ENCODE measurements at regions not wholly inside any gene's neighbourhood (a gene's known extent, or its start where the extent isn't known, plus 50 kb on each side); places are given as distances from the start of the nearest gene placed in this dataset.

DNA sequence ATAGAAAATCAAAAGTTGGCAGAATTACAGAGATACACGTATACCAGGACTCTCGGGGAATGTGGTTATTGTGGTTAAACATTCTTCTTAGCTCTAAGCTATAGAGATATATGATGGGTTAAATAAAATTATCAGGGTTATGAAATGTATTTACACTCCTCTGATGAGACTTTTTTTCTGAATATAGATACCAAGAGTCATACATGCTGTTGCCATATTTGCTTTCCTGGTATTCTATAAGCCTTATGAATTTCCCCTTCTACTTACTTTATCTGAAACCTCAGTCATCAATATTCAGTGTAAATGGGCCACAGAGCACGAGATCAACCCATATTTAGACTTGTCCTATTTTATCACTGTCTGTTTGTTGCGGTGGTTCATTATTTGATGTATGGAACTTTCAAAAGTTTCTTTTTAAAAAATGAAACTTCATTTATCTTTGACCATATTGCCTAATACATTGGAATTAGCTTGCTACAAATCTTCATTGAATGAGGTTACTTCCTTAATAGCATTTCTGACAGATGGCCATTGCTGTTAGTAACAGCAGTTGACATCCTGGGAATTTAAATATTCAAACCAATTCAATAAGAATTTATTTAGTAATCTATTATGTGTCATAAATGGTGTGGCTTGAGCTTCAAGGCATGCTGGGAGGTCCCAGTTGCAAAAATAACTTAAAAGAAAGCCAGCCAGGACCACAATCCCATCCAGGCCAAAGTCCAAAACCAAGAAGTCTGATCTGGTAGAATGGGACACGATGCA is 393.5 kb downstream of the PCNX1 start:
- Histone ChIP-seq H3K36me3 (ENCODE audit: insufficient read depth, low read length) (no peaks in the 10 kb centered on the region), H3K27me3 (ENCODE audit: insufficient read depth, low read length) (no peaks in the 10 kb centered on the region), H4K20me1 (ENCODE audit: insufficient read depth, low read length) (no peaks in the 10 kb centered on the region), H3K9me3 (ENCODE audit: insufficient read depth, low read depth, low read length) (peaks cover 7% of the 10 kb centered on the region), H2AFZ (ENCODE audit: low read depth, low read length) (no peak overlapping the region), H3K4me3 (ENCODE audit: insufficient read depth, low read depth, low read length) (no peak overlapping the region), H3K4me2 (ENCODE audit: low read length) (no peak overlapping the region), H3K9ac (ENCODE audit: low read length) (no peak overlapping the region), H3K4me1 (ENCODE audit: insufficient read depth, low read length) (no peaks in the 10 kb centered on the region), H3K27ac (ENCODE audit: low read depth, low read length) (no peak overlapping the region), H3K79me2 (ENCODE audit: insufficient read depth, low read length) (no peaks in the 10 kb centered on the region)
- Mint-ChIP-seq H3K36me3 (ENCODE audit: low read depth, unreplicated experiment) (peaks cover 5% of the 10 kb centered on the region), H3K4me3 (ENCODE audit: unreplicated experiment) (no peak overlapping the region), H3K27ac (ENCODE audit: unreplicated experiment) (no peak overlapping the region), H3K4me1 (ENCODE audit: low read depth, unreplicated experiment) (no peaks in the 10 kb centered on the region), H3K27me3 (ENCODE audit: low read depth, unreplicated experiment) (no peaks in the 10 kb centered on the region), H3K9me3 (ENCODE audit: unreplicated experiment) (peaks cover 21% of the 10 kb centered on the region)
- peak; percentile 54 for FAIRE-seq
- peak; percentile 81 for DNase-seq (ENCODE audit: low read depth)
- TF ChIP-seq, protein P1, sequence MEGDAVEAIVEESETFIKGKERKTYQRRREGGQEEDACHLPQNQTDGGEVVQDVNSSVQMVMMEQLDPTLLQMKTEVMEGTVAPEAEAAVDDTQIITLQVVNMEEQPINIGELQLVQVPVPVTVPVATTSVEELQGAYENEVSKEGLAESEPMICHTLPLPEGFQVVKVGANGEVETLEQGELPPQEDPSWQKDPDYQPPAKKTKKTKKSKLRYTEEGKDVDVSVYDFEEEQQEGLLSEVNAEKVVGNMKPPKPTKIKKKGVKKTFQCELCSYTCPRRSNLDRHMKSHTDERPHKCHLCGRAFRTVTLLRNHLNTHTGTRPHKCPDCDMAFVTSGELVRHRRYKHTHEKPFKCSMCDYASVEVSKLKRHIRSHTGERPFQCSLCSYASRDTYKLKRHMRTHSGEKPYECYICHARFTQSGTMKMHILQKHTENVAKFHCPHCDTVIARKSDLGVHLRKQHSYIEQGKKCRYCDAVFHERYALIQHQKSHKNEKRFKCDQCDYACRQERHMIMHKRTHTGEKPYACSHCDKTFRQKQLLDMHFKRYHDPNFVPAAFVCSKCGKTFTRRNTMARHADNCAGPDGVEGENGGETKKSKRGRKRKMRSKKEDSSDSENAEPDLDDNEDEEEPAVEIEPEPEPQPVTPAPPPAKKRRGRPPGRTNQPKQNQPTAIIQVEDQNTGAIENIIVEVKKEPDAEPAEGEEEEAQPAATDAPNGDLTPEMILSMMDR (IDR thresholded peaks at IDR 0.05; ENCODE audit: insufficient read depth, low read depth, low read length): no peak
- no peak for TF ChIP-seq EZH2 (IDR thresholded peaks at IDR 0.05; ENCODE audit: insufficient read depth, low read length)

DNA sequence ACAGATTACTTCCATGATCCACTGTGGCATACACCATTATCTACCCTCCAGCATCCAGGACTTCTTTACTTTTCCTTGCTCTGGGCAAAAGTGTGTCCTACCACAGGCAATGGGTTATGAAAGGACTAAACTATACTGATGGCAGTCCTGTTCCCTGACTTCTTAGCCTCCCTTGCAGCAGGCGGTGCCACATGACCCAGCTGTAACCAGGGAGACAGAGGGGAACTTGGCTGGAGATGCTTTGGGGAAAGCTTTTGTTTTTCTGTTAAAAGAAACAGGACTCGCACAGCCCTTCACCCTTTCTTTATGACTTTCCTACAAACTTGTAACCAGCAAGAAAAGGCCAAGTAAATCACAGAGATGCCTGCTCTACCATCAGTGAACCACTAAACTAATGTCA is 394.4 kb downstream of the PCNX1 start:
- peaks cover 5% of the 10 kb centered on the region for H3K36me3 Mint-ChIP-seq (ENCODE audit: low read depth, unreplicated experiment)
- H3K9me3 Mint-ChIP-seq (ENCODE audit: unreplicated experiment): peaks cover 26% of the 10 kb centered on the region
- Histone ChIP-seq H3K9ac (ENCODE audit: low read length) (no peak overlapping the region), H4K20me1 (ENCODE audit: insufficient read depth, low read length) (no peaks in the 10 kb centered on the region), H2AFZ (ENCODE audit: low read depth, low read length) (no peak overlapping the region), H3K27ac (ENCODE audit: low read depth, low read length) (no peak overlapping the region), H3K4me1 (ENCODE audit: insufficient read depth, low read length) (no peaks in the 10 kb centered on the region), H3K27me3 (ENCODE audit: insufficient read depth, low read length) (no peaks in the 10 kb centered on the region), H3K36me3 (ENCODE audit: insufficient read depth, low read length) (no peaks in the 10 kb centered on the region), H3K4me3 (ENCODE audit: insufficient read depth, low read depth, low read length) (no peak overlapping the region), H3K9me3 (ENCODE audit: insufficient read depth, low read depth, low read length) (peaks cover 7% of the 10 kb centered on the region), H3K4me2 (ENCODE audit: low read length) (no peak overlapping the region), H3K79me2 (ENCODE audit: insufficient read depth, low read length) (no peaks in the 10 kb centered on the region)
- no peaks in the 10 kb centered on the region for H3K4me1 Mint-ChIP-seq (ENCODE audit: low read depth, unreplicated experiment)
- FAIRE-seq (no peak), DNase-seq (ENCODE audit: low read depth) (no peak)
- H3K27me3 Mint-ChIP-seq (ENCODE audit: low read depth, unreplicated experiment): no peaks in the 10 kb centered on the region
- TF ChIP-seq, protein P1 (IDR thresholded peaks at IDR 0.05; ENCODE audit: insufficient read depth, low read depth, low read length): no peak
- TF ChIP-seq EZH2 (IDR thresholded peaks at IDR 0.05; ENCODE audit: insufficient read depth, low read length): no peak
- H3K4me3 Mint-ChIP-seq (ENCODE audit: unreplicated experiment): no peak overlapping the region
- no peak overlapping the region for H3K27ac Mint-ChIP-seq (ENCODE audit: unreplicated experiment)

DNA sequence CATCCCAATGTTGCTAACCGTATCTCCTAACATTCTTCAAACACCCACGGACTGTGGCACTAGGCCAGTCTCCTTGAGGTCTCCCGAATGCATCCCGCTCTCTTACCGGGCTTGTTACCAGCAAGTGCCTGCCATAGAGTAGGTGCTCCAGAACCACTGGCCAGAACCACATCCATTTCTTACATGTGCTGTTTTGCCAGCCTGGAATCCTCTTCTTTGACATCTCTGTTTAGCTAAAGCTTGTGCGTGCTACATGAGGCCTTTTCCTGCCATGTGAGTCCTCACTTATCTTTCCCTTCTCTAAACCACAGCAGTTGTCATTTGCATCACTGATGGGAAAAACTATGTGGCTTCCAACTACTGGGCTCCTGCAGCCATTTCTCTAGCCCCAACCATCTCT is 397.4 kb downstream of the PCNX1 start:
- Histone ChIP-seq H3K79me2 (ENCODE audit: insufficient read depth, low read length) (no peaks in the 10 kb centered on the region), H3K4me1 (ENCODE audit: insufficient read depth, low read length) (no peaks in the 10 kb centered on the region), H3K4me3 (ENCODE audit: insufficient read depth, low read depth, low read length) (no peak overlapping the region), H2AFZ (ENCODE audit: low read depth, low read length) (no peak overlapping the region), H4K20me1 (ENCODE audit: insufficient read depth, low read length) (no peaks in the 10 kb centered on the region), H3K27ac (ENCODE audit: low read depth, low read length) (no peak overlapping the region), H3K4me2 (ENCODE audit: low read length) (no peak overlapping the region), H3K9me3 (ENCODE audit: insufficient read depth, low read depth, low read length) (peaks cover 7% of the 10 kb centered on the region), H3K9ac (ENCODE audit: low read length) (no peak overlapping the region), H3K27me3 (ENCODE audit: insufficient read depth, low read length) (no peaks in the 10 kb centered on the region), H3K36me3 (ENCODE audit: insufficient read depth, low read length) (no peaks in the 10 kb centered on the region)
- DNase-seq (ENCODE audit: low read depth) (no peak), FAIRE-seq (no peak)
- no peaks in the 10 kb centered on the region for H3K27me3 Mint-ChIP-seq (ENCODE audit: low read depth, unreplicated experiment)
- H3K36me3 Mint-ChIP-seq (ENCODE audit: low read depth, unreplicated experiment): peaks cover 5% of the 10 kb centered on the region
- H3K4me3 Mint-ChIP-seq (ENCODE audit: unreplicated experiment): no peak overlapping the region
- TF ChIP-seq, protein P1 (IDR thresholded peaks at IDR 0.05; ENCODE audit: insufficient read depth, low read depth, low read length): no peak
- TF ChIP-seq EZH2 (IDR thresholded peaks at IDR 0.05; ENCODE audit: insufficient read depth, low read length): no peak
- H3K27ac Mint-ChIP-seq (ENCODE audit: unreplicated experiment): no peak overlapping the region
- H3K4me1 Mint-ChIP-seq (ENCODE audit: low read depth, unreplicated experiment): no peaks in the 10 kb centered on the region
- H3K9me3 Mint-ChIP-seq (ENCODE audit: unreplicated experiment): peaks cover 37% of the 10 kb centered on the region
